Stimulated activated CD8-positive, alpha-beta memory T cell treated with anti-CD3 and anti-CD28 coated beads, Interleukin-12 subunit alpha, Interleukin-12 subunit beta, amount 100 ng/mL, for 24 hours (primary cell): ENCODE measurements at regions not wholly inside any gene's neighbourhood (a gene's known extent, or its start where the extent isn't known, plus 50 kb on each side); places are given as distances from the start of the nearest gene placed in this dataset.

Experiments used
- DNase-seq: peaks from one replicate; pipeline ENCODE4 v3.0.0-alpha.2; 2020; ENCODE audit errors: extremely low read depth

- DNase-seq, result no peak
These were observed 336.8 kb downstream of the BCOR start for GRCh38 chrX:39760930-39761329.

- DNase-seq, result no peak
These were observed 335.4 kb downstream of the BCOR start for GRCh38 chrX:39762266-39762841.

- no peak for DNase-seq
These were observed 333.3 kb downstream of the BCOR start for GRCh38 chrX:39764441-39764914.

- DNase-seq, result no peak
These were observed 332.4 kb downstream of the BCOR start for GRCh38 chrX:39765327-39765726.

GRCh38 chrX:39766085-39766726 lies 331.6 kb downstream of the BCOR start:
- no peak for DNase-seq

- no peak for DNase-seq
These were observed 330.9 kb downstream of the BCOR start for GRCh38 chrX:39766855-39767254.

GRCh38 chrX:39767446-39767845 lies 330.3 kb downstream of the BCOR start:
- no peak for DNase-seq

- DNase-seq, result no peak
These were observed 328.0 kb downstream of the BCOR start for GRCh38 chrX:39769748-39770147.

GRCh38 chrX:39771089-39771488 lies 326.7 kb downstream of the BCOR start:
- DNase-seq, result no peak

- peak; percentile 26 for DNase-seq
These were observed 325.5 kb downstream of the BCOR start for GRCh38 chrX:39772057-39772832.

GRCh38 chrX:39773150-39773549 lies 324.6 kb downstream of the BCOR start:
- no peak for DNase-seq

- no peak for DNase-seq
These were observed 323.6 kb downstream of the BCOR start for GRCh38 chrX:39773923-39774773.

GRCh38 chrX:39774774-39775328 lies 322.9 kb downstream of the BCOR start:
- no peak for DNase-seq

GRCh38 chrX:39777623-39778025 lies 320.1 kb downstream of the BCOR start:
- no peak for DNase-seq

- no peak for DNase-seq
These were observed 317.6 kb downstream of the BCOR start for GRCh38 chrX:39779952-39780783.

GRCh38 chrX:39782276-39782675 lies 315.5 kb downstream of the BCOR start:
- no peak for DNase-seq

GRCh38 chrX:39787999-39788398 lies 309.8 kb downstream of the BCOR start:
- no peak for DNase-seq

- DNase-seq, result no peak
These were observed 309.2 kb downstream of the BCOR start for GRCh38 chrX:39788521-39788920.

- no peak for DNase-seq
These were observed 306.1 kb downstream of the BCOR start for GRCh38 chrX:39791691-39792090.

- no peak for DNase-seq
These were observed 302.2 kb downstream of the BCOR start for GRCh38 chrX:39795605-39796004.

- DNase-seq, result no peak
These were observed 300.9 kb downstream of the BCOR start for GRCh38 chrX:39796856-39797255.
